ENCODE measurements at regions not wholly inside any gene's neighbourhood (a gene's known extent, or its start where the extent isn't known, plus 50 kb on each side); places are given as distances from the start of the nearest gene placed in this dataset.

DNA sequence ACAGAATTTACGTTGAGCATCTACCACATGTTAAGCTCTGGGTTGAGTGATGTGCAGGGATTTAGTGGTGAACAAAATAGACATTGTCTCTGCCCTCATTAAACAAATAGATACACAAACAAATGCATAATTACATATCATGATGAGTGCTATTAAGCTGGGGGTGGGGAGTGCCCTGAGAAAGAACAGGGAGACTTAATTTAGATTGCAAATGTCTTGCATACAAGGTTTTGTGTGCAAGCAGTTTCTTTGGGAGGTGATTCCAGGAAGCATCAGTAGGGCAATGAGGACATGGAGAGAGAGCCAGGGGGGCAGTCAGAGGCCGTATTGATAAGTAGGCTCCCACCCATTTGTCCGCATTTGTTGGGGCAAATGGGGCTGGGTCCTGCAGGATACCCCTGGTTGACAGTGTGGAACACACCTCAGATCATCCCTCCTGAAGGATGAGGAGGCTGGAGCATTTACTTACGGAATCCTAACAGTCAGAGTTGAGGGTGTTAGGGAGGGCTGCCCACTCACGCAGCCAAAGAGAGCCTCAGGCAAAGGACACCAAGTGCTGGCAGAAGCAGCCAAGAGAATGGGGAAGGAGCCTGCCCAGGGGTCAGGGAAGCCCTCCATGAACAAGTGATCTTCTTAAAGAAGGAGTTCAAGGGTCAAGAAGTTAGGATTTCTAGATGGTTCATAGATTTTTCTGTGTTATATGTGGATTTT lies 245.9 kb downstream of the BCOR start:
- DNase-seq, result no peak

DNA sequence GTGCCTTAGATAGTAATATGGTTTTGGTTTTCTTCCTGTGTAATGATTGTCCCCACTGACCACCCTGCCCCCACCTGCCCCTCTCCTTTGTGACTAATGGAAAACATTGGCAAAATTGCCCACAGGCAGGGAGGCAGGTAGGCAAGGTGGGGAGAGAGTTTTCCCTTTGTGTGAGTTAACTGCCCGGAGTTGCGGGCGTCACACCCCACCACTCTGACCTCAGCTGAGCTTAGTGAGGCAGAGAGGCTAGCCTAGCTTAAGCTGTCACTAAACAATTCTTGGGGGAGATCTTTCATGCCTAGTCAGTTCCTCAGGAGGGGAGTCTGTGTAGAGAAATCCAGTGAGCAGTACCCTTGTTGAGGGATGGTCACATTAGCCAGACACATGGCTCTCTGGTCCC lies 245.3 kb downstream of the BCOR start:
- no peak for DNase-seq

DNA sequence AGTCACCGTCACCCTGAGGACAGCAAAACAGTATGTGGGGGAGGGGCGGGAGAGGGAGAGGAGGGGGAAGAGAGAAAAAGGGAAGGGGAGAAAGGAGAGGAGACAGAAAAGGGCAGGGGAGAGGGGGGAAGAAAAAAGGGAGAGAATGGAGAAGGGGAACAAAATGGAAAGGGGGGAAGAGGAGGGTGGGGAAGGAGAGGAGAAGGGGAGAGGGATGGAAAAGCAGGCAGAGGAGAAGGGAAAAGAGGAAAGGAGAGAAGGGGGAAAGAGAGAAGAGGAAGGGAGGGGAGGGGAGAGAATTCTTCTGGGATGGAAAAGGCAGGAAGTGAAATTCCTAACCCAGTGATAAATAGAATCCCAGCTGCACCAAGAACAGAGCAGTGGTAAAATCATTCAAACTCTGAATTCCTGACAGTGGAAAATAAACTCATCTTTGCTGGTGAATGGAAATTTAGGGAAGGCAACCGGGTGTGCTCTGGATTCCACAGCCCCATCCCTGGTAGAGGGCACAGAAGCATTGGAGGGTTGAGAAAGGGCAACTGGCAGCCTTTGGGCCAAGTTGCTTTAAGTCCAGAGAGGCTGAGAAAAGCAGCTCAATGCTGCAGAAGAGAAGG lies 244.2 kb downstream of the BCOR start:
- DNase-seq, result no peak

DNA sequence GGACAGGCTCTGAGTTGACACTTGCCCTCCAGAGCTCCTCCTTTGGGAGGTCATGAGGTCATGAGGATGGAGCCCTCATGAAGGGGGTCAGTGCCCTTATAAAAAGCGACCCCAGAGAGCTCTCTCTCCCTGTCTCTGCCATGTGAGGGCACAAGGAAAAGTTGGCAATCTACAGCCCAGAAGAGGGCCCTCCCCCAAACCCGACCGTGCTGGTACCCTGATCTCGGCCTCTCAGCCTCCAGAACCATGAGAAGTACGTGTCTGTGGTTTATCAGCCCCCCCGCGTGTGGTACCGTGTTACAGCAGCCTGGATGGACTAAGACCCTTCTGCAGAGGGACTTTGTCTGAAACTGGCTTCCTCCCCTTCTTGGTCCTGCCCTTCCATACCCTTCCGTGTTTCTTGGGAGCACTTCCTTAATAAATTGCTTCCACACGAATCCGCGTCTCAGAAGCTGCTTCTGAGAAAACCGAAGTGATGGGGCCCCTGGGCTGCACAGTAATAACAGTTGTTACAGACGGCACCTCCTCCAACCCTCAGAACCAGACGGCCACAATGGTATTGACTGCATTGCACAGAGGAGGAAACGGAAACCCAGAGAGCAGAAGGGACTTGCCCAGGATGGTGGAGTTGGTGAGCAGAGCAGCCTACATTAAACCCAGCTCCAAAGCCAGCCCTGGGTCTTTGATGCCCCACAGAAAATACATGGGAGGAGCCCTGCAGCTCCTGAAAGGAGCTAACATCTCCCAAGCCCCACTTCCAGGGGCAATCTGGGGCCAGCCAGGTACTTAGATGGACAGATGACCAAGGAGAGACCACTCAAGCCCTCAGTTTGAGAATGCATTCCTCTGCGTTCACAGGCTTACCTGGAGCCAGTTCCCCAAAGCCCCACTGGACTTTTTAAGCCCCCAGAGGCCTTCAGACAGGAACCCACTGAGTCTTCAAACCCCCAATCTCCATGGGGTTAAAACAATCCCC lies 242.7 kb downstream of the BCOR start:
- DNase-seq, result peak; percentile 21 to 50 (median 35)

DNA sequence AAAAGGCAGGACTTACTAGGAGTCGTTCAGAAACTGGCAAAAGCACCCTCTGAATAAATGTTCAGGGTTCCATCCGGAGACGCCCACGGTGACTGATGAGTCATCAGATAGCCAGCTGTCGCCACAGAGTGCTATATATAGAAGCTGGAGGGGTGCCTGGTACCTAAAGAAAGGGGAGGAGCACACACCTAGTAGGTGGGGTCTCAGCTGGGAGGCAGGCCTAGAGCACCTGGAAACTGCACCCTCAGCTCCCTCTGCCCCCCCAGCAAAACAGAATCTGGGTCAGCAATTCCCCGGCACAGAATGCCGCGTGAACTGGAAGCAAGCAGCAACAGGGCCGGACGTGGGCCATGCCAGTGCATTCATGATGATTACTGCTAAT lies 242.0 kb downstream of the BCOR start:
- peak in 3 of 4 experiments; percentile 13 to 45 (median 19) for DNase-seq

DNA sequence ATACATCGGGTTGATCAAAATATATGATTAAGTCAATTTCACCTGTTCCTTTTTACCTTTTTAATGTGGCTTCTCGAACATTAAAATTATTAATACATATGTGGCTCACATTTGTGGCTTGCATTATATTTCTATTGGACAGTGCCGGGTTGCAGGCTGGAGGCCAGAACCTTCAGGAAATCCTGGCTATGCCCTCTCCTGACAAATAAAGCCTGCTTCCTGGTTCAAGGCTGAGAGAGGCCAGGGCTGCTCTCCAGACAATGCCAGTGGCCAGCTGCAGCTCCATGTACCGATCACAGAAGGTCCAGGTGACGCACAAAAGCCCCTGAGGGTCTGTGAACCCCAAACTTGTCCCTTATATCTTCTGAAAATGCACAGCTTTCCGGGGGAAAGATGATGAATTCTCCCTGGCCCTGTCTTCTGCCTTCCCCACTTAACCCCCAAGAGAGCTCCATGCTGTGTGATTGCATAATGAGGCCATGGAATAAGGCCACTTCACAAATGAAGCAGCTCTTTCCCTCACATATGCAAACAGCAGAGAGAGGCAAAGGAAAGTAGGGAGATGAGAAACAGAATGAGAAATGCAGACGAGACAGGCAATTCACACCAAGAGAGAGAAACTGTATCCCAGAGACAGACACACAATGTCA lies 241.2 kb downstream of the BCOR start:
- DNase-seq, result no peak

DNA sequence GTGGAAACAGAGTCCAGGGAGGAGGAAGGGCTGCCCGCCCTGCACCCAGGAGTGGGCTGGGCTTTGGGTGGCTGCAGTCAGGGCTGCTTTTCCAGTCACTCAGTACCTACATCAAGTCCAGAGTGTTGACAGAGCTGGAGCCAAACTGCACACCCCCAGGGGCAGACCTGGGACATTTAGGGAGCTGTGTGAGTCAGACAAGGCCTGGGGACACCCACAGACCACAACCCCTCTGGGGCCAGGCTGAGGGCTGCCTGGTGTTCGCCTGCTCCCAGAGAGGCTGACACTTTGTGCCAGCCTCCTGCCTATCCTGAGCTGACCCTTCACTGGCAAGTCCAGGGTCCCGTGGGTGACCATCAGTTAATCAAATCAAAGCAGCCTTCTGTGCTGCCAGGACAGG lies 240.0 kb downstream of the BCOR start:
- no peak for DNase-seq

DNA sequence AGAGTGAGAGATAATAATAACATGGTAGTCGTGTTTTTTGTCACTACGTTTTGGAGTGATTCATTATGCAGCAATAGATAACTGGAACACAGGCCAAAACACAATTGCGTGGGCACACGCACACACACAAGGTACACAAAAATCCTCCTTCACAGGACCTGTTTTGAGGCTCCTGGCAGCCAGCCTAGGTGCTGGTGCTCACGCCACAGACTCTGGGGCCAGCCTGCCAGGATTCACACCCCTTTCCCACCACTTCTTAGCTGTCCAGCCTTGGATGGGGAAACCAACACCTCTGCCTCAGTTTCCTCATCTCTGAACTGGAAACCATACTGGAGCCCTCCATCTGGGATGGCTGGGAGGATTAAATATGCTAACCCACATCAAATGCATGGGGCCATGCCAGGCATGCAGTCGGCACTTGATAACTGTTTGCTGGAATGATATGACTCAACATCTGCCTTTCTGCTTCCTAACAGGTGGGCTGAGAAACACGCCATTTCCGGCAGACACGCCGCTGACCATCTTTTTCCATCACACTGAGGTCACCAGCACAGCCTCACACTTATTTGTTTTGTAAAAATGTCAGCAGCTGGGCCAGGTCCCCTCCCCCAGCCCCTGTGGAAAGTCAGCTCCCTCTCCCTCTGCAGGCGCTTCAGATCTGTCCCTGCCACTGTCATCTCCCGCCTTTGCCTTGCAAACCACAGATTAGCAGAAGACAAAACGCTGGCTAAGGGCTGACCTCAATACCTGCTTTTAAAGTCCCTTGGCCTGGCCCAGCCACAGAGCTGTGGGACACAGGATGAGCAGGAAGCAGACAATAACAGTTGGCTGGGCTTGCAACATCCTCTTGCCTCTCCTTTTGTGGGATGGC lies 237.5 kb downstream of the BCOR start:
- peak; percentile 14 to 45 (median 26) for DNase-seq

DNA sequence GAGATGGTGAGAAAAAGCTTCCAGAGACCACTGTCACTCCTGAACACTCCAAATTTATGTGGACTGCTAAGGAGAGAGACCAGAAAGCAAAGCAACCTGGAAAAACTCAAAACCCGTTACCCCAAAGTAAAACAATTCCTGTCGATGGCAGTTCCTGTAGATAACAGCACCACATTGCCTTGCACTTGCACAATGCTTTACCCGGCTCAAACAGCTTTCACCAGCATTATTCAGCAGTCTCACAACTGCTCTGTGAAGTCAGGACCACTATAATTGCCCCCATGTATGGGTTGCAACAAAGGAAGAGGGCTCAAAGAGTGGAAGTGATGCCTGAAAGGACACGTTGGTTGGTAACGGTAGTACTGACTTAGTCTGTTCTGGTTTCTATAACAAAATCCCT lies 234.8 kb downstream of the BCOR start:
- DNase-seq, result no peak

DNA sequence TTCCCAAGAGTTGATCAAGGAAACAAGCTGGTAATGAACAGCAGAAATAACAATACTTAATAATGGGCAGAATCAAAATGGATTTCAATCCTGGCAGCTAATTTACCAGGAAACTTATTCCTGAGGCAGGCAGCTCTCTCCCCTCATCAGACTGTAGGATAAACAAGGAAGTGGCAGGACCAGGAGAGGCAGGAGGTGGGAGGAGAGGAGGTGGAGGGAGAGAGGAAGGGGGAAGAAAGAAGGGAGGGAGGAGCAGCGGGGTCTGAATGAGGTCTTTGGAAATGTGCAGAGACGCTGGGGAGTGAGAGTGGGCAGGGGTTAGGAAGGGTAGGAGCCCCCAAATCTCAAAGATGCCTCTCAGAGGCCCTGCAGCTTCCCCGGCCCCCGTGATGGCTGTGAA lies 231.5 kb downstream of the BCOR start:
- DNase-seq, result no peak

DNA sequence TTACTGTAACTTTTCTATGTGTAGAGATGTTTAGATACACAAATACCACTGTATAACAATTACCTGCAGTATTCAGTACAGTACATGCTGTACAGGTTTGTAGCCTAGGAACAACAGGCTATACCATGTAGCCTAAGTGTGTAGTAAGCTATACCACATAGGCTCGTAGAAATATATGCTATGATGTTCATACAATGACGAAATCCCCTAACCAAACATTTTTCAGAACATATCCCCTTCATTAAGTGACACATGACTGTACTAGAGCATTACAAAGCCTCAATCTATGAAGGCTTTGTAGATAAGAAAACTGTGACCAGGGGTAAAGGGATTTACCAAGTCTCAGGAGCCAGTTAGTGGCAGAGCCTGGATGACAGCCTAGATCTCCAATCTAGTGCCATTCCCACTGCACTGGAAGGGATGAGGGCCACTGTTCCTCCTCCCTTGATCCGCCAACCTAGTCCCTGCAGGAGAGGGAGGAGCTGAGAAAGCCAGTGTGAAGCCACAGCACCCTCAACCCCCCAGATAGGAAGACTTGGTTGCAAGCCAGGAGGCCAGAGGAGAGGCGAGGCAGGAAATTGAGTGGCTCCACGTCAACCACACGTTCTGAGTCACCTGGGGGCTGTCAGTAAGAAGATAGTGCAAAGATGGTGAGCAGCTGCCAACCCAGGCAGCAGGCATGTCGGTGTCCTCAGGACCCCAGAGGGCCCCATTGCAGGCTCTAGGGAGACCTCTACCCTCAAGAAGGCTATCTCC lies 227.7 kb downstream of the BCOR start:
- peak in 2 of 4 experiments; percentile 10 to 46 for DNase-seq

DNA sequence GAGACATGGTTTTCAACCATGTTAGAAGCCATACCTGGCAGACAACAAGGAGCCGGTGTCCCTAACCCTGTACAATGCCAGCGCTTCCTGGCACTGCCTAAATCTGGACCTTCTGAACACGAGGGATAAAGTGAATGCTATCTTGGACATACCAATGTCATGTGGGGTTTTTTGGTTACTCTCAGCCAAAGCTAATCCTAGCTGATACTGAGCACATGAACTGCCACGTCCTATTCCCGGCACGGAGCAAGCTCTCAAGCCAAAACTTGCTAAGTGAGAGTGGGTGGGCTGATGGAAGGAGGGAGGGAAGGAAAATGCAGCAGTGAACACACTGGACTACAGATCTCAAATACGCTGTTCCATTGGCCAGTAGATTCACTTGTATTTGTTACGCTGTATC lies 226.1 kb downstream of the BCOR start:
- DNase-seq, result no peak

DNA sequence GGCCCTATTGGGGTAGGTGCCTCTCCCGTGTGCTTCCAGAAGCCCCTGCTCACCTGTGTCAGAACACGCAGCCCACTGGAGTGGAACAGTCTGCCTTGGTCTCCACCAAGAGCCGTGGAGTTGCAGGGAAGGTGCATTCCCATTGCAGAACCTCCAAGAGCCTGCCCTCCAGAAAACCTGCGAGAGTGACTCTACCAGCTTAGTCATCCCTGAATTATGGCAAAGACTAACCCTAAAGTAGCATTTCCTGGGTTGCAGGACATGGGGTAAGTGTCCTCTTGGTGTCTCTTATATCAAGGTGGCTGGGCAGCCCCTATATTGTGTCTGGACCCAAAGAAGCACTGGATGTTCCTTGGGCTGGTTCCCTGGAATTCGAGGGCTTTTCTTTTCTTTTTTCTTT lies 224.6 kb downstream of the BCOR start:
- no peak for DNase-seq

DNA sequence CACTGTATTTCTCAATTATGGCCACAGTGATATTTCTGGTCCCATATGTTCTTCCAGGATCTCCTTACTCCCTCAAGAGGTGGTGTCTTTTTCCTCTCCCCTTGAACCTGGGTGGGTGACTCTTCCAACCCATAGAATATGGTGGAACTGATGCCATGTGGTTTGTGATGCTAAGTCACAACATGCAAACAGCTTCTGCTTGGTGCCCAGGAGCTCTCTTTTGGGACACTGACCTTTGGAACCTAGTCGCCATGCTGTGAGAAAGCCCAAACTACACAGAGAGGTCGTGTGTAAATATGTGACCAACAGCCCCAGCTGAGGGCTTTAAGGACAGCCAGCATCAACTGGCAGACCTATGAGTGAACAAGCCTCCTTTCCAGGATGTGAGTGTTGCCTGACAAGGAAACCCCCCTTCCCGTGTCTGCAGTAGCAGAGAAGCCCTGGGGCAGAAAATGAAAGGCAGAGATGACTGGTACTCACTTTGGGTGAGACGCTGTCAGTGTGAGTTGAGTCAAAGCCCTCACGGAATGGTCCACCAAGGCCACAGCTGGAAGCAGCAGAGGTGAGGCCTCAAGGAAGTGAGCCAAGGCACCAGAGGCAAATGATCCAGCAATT lies 223.4 kb downstream of the BCOR start:
- no peak for DNase-seq

DNA sequence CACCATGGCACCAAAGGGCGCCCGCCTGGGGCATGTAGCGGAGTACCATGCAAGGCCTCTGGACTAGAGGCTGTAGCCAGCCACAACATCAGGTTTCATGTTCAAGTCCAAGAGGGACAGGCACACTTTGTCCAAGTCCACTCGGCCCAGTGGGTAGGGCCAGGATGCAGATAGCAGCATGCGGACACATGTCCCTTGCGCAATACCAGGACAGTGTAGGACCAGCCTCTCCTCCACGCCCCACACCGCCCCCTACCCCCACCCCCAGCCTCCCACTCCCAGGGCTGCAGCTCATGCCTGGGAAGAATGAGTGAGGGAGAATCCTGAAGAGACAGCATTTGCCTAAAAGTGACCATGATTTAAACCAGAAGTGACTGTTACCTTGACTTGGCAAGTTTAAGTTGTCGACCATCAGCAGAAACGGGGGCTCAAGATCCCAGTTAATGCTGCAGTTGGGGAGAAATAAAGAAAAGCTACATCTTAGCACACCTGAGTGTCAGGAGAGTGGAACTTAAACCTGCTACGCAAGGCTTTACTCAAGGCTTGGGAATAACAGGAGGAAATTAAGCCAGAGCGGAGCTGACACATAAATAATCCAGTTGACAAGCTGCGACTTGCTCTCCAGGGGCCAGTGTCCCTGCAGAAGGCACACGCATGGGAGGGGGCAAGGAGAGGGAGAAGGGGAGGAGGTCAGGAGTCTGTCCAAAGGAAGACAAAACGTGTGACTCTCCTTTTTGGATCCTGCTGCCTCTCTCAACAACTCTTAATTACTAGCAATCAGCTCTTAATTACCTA lies 221.7 kb downstream of the BCOR start:
- no peak for DNase-seq

DNA sequence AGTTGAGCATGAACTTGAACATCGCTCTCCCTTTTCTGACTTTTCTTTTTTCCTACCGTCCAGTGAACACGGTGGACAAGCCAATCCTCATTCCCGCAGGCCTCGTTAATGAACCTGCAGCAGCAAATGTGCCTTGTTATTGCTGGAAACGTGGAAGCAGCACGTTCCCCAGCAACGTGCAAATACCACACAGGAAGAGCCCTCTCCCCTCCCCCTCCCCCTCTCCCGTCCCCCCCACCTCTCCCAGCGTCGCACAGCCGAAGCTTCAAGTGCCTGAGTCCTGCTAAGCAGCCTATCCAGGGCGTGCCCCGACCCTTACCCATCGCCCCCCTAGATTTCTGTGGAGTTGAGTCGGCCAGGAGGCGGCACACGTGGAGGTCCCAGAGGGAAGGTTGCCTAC lies 219.9 kb downstream of the BCOR start:
- DNase-seq, result no peak

DNA sequence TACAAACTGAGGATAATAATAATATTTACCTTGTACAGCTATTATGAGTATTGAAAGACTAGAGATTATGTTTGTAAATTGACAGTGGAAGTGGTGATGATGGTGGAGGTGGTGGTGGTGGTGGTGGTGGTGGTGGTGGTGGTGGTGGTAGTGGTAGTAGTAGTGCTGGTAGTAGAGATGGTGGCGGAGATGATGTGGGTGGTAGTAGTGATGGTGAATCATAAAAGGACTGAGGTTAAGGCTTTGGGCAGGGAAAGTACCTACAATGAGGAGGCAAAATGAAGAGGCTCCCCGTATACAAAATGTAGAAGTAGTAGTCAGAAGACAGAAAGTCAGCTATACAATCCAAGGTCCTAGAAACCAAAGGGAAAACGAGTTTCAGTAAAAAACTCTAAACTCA lies 214.1 kb downstream of the BCOR start:
- no peak for DNase-seq

DNA sequence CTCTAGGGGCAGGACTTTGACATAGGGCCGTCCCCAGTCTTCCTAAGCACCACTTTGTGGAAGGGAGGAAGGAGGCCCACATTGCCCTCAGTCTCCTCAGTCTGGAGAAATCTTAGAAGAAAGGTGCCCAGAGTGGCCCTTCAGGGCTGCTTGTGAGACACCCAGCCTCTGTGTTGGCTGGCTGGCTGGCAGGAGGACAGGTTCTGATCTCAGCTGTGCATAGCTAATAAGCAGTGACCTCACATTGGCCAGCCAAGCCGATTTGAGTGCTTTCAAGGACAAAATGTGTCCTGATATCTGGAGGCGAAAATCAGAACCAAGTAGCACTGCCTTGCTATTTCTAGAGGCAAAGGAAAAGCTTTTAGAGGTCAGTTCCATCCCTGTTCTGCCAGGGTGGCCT lies 211.5 kb downstream of the BCOR start:
- no peak for DNase-seq

DNA sequence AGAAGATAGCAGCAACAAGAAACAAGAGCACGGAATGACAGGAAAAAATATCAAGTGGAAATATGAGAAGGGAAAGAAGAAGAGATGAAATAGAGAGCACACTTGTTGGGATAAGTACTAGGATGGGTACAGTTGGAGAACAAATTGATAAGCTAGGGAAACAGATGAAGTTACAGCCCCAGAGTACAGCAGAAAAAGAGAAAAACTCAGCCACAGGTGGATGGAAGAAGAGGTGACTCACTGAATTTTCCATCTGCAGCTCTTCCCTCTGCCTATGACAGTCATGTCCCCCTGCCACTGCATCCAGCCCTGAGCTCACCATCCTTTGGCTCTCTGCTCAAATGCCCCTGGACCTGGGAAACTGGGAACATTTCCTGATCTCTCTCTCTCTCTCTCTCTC lies 209.0 kb downstream of the BCOR start:
- no peak for DNase-seq

DNA sequence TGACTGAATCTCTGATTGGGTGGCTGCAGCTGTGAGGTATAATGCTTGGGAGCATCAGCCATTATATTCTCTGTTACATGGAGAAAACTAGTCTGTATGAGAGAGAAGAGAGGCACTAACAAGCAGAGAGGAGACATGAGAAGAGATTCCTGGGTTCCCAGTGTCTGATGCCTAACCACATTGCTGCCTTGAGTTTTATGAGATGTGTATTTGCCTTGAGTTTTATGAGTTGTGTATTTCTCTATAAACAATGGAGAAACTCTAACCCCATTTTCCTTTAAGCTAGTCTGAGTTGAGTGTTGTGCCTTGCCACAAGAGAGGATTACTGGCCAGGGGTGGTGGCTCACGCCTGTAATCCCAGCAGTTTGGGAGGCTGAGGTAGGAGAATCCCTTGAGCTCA lies 208.1 kb downstream of the BCOR start:
- no peak for DNase-seq
